Hematopoietic multipotent progenitor cell treated with erythropoietin and hydrocortisone succinate and interleukin-3 and kit ligand, for 15 days (in vitro differentiated cells): ENCODE measurements at regions not wholly inside any gene's neighbourhood (a gene's known extent, or its start where the extent isn't known, plus 50 kb on each side); places are given as distances from the start of the nearest gene placed in this dataset.
"Not testable (repeated sequence)": the region's sequence is repeated elsewhere in the genome, so short reads cannot be mapped to it uniquely, and the experiment has no call there.

Source experiments
- DNase-seq: peaks from one replicate; pipeline ENCODE4 v3.0.0-alpha.2; 2015; ENCODE audit warnings: low spot score

DNA sequence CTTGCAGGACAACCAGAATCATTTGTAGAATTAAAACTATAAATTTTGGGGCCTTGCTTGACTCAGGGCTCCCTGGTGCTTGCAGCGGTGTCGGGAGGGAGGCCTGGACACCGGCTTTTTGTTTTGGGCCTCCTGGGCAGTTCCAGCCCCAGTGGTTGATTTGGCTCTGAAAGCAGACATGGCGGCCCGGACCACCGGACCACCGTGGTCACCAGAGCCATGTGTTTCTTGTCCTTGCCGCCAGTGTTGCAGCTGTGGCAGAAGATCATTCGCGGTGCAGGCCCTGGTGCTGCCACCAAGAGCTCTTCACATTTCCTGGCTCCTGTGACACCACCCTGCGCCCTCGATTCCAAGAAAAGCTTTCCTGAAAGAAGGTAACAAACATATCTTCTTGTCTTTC is 484.8 kb downstream of the BRINP3 start:
- DNase-seq: no peak

DNA sequence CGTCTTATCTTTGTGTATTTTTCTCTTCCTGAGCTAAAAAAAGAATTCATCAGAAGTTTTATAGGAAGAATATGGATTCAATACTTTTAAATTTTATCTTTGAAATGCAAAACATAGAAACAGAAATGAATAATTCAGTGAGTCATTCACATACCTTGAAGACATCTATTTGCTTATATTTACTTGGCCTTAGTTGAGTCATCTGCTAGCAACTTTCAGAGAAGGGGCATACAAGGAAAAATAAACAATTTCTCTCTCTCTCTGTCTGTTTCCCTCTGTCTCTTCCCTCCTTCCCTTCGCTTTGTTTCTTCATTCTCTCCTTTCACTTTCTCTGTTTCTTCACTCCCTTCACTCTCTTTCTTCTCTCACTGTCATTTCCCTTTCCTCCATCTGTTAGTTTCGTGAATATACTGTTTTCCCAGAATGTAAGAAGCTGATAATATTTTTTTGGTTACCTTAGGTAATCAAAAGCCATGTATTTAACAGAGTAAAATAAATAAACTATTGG is 477.2 kb downstream of the BRINP3 start:
- DNase-seq: no peak

GRCh38 chr1:190001187-190001586 is 476.5 kb downstream of the BRINP3 start:
- DNase-seq: no peak

- no peak for DNase-seq
Observed at GRCh38 chr1:190003376-190003775, 474.3 kb downstream of the BRINP3 start.

- DNase-seq: no peak
Observed at GRCh38 chr1:190011585-190011984, 466.1 kb downstream of the BRINP3 start.

- not testable (repeated sequence) for DNase-seq
Observed at GRCh38 chr1:190019151-190019550, 458.5 kb downstream of the BRINP3 start.

GRCh38 chr1:190019717-190020116 is 457.9 kb downstream of the BRINP3 start:
- DNase-seq: no peak

- no peak for DNase-seq
Observed at GRCh38 chr1:190022709-190023108, 455.0 kb downstream of the BRINP3 start.

DNA sequence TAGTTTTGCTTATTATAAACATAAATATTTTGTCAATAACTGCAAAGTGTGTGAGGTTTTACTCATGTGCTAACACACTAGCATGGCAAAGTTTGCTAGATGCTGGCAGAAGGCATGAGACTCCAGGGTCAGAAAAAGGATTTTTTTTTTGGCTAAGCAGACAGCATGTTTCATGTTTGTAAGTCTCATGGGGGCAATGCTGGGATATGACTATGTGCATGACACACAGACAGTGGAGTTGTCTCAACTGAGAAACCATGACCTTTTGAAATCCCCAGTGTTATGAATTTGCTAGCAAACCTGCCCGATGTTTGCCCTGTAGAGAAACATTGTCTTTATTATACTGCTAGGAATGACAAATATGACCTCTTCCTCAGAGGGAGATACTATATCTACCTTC is 448.2 kb downstream of the BRINP3 start:
- no peak for DNase-seq

- no peak for DNase-seq
Observed at GRCh38 chr1:190043655-190044054, 434.0 kb downstream of the BRINP3 start.

DNA sequence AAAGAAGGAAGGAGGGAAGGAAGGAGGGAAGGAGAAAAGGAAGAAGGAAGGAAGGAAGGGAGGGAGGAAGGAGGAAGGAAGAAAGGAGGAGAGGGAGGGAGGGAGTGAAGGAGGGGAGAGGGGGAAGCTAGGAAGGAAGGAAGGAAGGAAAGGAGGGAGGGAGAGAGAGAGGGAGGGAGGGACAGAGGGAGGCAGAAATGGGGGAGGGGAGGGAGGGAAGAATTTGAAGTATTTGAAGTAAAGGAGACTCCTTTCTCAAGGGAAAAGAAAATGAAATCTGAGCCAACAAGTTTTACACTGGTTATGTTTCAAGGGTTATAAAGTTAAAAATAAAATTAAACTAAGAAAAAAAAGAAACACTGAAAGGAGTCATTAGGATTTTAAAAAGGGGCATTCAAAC is 431.4 kb downstream of the BRINP3 start:
- no peak for DNase-seq
